Activated T-cell treated with anti-CD3 and anti-CD28 coated beads, Interleukin-2, amount 50 U/mL, for 48 hours (primary cell): ENCODE measurements at regions not wholly inside any gene's neighbourhood (a gene's known extent, or its start where the extent isn't known, plus 50 kb on each side); places are given as distances from the start of the nearest gene placed in this dataset.
"Not testable (repeated sequence)": the region's sequence is repeated elsewhere in the genome, so short reads cannot be mapped to it uniquely, and the experiment has no call there.

Source experiments
- DNase-seq, 2 experiments: peaks; one replicate each; pipeline ENCODE4 v3.0.0-alpha.2; 2020

DNA sequence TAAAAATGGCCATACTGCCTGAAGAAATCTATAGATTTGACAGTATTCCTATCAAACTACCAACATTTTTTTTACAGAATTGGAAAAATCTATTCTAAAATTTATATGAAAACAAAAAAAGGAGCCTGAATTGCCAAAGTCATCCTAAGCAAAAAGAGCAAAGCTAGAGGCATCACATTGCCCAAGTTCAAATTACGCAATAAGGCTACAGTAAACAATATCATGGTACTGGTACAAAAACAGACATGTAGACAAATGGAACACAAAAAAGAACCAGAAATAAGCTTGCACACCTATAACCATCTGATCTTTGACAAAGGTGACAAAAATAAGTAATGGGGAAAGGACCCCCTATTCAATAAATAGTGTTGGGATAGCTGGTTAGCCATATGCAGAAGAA lies 50.2 kb upstream of the THSD7B start:
- no peak for DNase-seq

DNA sequence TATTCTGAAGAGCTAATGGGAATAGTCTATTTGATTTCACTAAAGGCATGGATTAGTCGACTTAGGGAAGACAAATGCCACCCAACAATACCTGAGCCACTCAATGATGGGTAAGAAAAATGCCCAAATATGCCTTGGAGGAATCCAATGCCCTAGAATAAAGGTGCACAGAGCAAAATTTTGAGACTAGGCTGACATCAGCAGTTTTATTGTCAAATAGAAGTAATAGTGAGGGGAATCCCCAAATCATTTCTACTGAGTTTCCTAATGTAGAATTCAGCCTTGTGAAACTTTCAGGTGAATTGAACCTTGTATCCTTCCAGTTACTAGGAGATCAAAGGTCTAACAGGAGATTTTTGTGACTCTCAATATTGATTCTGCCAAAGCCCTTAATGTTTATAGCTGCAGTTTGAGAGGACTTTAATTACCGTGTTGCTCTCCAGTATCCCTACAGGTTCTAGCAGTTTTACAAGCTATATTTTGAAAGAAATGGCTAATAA lies 50.8 kb upstream of the THSD7B start:
- no peak for DNase-seq

DNA sequence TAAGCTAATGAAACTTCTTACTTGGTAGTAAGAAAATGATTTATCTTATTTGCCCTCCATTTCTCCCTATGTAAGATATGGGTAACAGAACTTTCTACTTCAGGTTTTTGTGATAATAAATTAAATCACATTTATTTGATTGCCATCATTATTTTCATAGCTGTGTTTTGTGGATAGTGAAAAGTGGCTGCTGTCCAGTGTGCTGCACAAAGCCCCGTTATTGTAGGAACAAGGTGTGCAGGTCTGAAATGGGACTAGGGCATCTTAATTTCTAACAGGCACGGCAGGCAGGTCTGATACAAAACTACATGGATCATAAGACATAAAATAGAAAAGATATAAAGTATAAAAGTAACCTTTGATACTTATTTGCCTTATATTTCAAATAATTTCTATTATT lies 51.6 kb upstream of the THSD7B start:
- no peak for DNase-seq

DNA sequence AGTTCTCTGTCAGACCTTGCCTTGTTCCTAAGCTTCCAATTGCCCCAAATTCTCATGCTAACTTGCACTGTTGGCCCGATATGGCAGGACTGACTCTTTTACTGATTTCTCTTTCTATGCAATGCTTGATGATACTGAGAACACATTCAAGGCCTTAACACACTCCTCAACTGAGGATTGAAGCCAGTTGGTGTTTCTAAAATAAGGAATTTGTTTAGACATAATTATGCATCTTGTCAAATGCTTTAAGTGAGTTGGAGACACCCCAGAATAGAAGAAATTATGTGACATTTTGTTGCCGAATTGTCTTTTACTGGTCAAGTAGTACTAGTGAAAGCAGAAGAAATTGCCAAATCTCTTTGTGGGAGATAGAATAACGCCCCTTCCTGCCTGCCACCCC lies 60.0 kb upstream of the THSD7B start:
- no peak for DNase-seq

DNA sequence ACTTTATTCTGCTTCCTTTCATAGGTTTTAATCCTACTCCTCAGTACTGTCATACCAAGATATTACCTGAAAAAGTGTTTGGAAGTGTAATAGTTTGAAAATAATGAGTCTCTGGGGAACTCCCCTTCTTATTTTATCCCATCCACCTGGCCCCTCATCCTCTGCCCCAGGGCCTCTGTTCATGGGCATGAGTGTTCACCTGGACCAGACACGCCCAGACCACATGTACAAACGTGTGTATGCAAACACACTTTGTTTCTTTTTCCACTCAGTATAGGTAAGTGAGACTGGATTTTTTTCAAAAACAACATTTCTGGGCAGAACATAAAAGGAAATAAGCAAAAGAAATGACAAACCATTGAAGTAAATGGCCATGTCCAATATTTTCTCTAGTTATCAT lies 62.1 kb upstream of the THSD7B start:
- DNase-seq, result no peak

DNA sequence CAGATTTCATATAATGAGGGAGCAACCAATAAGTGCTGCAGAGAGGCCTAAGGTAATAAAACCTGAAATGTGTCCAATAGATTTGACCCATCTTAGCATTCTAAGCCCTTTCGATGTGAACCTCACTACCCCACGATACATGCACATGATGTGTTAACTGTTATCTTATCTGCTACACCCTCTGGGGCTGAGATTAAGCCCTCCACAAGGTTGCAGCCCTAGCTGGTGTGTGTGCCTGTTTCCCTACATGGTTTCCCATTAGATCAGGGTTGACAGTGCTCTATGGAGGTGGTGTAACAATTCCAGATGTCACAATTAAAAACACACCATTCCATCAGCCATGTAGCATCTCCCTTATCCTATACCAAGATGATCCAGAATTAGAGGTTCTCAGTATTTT lies 68.9 kb upstream of the THSD7B start:
- DNase-seq, result no peak

DNA sequence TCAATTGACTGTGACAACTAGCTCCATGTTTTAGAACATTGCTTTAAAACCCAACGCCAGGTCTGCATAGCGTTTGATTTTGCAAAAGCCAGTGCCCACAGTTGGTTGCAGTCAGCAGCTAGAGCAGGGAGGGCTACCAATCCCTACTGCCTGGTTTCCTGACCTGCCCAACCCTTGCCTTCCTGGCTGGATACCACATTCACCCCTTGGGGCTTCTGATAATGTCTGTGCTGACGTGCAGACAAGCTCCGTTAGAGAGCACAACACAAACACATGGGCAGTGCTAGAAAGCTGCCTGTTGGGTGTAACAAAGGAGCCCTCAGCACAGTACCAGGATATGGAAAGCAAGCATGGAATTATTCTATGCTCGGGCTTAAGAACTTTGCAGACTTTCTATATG lies 71.4 kb upstream of the THSD7B start:
- no peak for DNase-seq

DNA sequence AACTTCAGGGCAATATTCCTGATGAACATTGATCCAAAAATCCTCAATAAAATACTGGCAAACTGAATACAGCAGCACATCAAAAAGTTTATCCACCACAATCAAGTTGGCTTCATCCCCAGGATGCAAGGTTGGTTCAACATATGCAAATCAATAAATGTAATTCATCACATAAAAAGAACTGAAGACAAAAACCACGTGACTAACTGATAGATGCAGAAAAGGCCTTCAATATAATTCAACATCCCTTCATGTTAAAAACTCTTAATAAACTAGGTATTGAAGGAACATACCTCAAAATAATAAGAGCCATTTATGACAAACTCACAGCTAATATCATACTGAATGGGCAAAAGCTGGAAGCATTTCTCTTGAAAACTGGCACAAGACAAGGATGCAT lies 85.3 kb upstream of the THSD7B start:
- DNase-seq, result not testable (repeated sequence)

DNA sequence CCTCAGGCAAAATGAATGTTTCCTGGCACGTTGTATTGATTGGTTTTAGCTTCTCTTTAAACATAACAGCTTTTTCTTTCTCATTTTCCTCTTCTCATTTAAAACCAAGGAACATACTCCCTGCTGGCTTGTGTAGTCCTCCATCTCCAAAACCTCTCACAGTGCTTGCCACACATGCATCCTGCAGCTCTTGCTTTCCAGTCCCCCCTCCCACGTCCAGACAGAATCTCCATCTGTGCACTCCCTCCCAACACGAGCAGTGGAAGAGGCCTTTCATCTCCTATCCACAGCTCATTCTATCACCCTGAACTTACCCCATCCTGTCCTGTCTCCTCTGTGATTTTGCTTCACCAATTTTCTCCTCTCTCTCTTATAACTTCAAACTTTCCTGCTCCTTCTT lies 99.6 kb upstream of the THSD7B start:
- no peak for DNase-seq

DNA sequence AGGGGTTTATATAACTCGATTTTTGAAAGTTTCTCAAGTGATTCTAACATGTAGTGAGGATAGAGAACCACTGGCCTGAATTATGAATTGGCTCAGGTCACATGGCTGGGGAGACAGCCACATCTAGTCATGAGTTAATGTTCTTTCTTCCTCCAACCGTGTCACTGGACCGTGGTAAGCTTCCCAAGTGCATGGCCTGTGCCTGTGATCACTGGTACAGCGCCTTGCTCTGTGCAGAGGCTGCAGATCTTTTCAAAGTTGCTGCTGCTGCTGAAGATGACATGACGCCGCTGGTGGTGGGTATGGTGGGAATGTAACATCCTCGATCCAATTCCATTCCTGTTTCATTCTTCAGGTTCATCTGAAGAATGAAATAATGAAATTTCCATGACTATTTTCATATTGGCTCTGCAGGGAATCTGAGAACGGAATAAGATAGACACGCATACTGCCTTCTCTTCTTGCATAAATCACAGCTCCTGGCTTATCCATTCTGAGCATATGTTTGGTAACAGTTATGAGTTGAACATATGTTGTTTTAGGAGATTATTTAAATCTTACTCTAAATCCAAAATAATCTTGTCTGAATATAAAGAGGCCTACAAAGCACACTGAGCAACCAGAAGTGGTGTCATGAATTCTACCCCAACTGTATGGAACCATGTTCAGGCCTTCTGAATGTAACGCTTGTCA lies 100.5 kb upstream of the THSD7B start:
- DNase-seq, result no peak

DNA sequence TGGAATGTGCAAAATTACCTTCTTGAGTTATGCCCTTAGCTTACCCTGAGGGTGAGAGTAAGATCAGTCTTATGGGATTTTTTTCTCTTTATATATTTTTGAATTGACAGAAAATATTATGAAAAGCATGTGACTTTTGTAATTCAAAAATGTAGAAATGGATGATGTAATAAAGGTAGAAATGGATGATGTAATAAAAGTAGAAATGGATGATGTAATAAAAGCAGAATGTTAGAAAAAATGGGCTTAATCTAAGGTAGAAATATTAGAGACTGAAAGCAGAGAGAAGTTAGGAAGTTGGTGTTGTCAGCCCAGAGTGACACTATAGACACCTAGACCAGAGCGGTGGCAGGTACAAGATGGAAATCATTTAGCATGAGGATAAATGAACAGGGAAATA lies 107.1 kb upstream of the THSD7B start:
- no peak for DNase-seq

DNA sequence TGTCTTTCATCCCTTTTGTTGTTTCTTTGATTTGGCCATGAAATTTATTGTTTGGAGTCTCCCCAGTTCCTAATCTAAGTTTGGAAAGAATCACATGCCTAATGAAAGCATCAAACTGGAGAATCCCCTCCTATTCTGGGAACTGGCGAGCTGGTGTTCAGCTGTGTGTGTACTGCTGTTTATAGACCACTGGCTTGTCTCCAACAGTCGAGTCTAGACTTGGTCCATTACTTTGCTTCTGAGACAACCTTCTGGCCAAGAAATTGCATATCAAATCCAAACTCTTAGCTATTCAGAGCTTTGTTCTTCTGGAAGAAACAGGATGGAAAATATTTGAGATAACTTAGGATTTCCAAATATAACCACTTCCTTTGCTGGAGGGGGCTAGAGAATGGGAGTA lies 111.5 kb upstream of the THSD7B start:
- no peak for DNase-seq

DNA sequence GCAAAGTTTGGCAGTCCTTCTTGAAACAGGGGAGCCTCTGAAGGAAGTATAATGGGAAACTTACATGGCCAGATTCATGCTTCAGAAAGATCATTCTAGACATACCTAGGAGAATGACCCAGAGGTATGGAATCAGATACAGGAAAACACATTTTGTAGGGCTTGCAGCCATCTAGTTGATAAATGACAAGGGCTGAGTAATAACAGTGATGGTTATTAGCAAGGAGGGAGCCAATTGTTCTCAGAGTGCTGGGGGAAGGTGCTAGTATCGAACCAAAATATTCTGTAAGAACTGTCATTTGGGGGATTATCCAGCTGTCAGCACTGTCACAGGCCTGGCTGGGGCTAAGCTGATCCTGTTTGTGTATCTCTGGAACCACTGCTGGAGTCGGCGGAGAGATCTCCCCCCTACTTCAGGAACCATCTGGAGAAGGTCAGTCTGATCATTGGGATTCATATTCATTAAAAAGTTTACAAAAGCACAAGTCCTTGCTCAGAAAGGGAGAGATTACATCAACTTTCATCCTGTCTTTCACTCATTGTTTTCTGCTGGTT lies 113.8 kb upstream of the THSD7B start:
- DNase-seq, result no peak

DNA sequence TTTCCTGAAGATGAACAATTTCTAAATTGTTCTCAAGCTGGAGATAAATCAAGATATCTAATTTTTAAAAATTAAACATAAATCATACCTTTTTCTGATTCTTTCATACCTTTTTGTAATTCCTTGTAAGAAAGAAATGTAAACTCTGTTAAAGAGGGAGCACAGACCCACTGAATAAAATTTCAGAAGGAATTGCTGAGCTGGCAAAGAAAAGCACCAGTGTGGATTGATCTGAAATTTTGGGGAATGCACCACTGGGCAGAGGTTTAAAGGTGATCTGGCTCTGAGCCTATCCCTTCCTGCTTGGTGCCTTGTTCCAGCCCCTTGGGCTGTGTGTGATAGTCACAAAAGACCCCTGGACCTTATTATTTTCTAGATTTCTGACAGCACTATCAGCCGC lies 118.3 kb upstream of the THSD7B start:
- DNase-seq, result no peak

DNA sequence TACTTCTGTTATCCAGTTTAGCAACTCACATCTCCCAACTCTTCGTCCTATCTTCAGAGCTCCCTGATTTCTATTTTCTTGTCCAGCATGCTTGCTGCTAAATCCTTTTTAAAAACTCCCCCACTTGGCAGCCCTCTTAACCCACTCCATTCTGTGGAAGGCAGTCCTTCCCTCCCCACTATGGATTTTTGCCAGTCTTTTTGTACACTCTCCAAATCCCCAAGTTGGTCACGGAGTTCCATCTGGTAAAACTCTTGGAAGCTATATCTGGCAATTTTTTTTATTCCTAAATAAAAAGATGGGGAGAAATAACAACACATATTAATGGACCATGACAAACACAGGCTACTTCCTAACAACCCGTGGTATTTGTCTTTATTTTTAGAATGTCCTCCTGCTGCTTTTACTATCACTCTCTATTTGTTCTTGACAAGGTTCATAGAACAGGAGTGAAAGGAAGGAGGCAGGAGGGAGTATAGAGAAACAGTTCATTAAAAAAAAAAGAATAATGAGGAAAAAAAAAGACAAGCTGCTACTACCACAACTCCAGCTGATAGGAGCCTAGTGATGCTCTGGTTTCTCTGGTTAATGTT lies 120.0 kb upstream of the THSD7B start:
- DNase-seq, result no peak

DNA sequence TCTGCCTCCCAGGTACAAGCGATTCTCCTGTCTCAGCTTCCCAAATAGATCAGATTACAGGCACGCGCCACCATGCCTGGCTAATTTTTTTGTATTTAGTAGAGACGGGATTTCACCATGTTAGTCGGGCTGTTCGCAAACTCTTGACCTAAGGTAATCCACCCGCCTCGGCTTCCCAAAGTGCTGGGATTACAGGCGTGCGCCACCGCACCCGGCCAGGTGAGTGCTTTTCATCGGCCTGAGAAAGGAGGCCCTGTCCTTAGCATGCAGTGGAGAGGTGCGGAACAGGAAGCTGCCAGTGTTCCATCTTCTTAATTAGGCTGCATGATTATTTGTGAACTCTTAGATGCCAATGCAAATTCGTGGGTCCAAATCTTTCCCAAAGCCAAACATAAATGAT lies 125.7 kb upstream of the THSD7B start:
- no peak for DNase-seq

DNA sequence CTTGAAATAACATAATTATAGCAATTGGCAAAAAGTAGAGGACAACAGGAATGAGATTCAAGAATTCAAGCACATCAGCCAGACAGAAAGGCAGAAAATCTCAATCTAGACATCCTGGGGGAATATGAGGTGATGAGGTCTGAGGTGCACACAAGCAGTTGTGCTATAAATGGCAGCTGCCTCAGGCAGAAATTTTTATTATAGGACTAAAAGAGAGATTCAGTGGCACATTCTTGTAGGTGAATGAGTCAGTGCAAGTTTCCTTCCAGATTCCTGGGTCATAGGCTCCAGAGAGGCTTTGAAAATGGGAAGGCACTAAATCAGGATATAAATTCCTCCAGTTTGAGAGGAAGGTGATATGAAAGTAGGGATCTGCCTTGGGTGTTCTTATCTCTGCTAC lies 127.2 kb upstream of the THSD7B start:
- DNase-seq, result no peak

DNA sequence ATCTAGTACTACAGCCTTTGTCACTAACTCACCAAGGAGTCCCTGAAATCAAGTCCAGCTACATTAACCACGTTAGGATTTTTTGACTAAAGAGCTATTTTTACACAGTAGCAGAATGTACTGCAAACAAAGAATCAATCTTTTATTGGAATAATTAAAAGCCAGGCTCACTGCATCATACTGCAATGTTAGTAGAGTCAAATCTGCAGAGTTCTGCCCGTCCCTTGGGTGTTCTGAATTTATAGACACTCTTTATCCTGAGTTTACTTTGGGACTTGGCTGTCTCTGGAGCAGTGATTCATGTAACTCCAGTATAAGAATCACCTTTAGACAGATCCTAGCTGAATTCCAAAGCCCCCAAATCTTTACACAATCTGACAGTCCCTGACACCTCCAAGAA lies 127.9 kb upstream of the THSD7B start:
- no peak for DNase-seq

DNA sequence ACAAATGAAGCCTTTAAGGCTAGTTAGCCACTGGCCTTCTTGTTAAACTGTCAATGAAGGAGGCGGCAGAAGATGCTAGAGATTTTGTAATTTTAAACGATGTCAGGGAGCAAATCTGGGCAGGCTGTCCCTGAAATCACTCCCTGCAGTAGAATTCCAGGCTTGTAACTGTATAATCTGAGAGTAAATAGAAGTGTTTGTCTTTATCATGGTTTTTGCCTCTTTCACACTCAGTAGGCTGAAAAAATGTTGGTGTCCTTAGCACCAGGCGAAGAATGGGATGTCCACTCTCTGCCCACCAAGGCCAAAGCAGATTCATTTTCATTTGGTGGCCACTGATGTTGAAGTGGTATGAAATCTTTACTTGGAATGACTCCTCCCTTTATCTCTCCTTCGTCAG lies 136.9 kb upstream of the THSD7B start:
- no peak for DNase-seq

DNA sequence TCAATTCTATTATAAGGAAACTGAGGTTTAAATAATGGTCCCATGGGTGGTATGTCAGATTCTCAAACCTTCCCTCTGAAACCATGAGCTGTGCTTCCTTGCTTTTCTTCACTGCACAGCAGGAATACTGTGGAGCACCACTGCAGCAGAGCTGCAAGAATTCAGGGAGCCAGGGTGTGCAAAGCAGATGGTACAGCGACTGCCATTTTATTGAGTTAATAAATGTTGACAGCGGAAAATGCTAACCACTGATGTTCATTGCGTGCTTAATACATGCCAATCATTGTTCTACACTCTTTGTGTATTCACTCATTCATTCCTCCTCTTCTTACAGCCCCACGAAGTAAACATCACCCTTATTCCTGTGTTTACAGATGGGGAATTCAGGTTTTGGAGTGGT lies 152.2 kb upstream of the THSD7B start:
- DNase-seq, result no peak

DNA sequence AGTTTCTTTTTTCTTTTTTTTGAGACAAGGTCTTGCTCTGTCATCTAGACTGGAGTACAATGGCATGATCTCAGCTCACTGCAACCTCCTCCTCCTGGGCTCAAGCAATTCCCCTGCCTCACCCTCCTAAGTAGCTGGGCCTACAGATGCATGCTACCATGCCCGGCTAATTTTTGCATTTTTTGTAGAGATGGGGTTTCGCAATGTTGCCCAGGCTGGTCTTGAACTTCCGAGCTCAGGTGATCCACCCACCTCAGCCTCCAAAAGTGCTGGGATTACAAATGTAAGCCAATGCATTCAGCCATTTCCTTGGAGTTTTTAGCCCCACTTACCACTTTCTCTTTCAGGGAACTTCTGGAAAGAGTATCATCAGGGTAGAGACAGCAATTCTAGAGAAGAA lies 153.3 kb upstream of the THSD7B start:
- no peak for DNase-seq

DNA sequence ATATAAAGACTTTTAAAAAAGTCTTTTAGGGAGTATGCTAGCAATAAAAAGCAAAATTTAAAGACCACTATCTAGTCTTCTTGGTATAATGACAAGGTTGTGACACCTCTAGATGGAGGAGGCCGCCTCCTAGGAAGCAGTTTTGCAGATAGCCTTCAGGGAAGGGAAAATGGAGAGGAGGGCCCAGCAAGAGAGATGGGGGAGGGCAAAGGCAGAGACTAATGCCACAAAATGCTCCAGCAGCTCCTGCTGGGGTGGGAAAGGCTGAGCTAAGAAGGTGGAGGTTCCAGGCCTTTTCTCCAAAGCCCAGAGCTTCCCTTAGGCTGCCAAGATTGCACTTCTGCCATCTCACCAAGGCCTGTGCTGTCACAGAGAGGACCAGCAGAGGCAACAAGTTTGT lies 153.9 kb upstream of the THSD7B start:
- no peak for DNase-seq

DNA sequence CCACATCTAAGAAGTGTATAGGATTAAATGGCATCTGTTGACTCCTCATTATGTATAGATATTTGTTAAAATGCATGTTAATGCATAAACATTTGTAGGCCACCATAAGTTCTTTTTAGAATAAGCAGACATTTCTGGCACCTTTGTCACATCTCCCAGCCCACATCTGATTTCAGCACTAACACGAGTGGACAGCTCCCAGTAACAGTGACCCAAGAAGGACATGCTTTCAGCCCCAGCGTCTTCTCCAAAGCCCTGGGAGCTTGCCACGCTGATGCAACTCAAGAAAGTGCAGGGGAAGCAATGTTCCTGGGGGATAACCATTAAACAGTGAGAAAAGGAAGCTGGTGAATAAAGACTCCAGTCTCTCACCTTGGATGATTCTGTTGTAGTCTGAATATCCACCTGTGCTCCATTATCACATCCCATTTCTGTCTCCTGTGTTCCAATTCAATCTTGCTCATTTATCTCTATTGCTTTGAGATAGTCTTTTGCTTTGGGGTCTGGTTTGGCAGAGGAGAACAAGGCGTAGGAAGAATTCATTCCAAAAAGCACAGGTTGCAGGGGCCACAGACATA lies 182.6 kb upstream of the THSD7B start:
- DNase-seq, result peak; percentile 20 to 26

DNA sequence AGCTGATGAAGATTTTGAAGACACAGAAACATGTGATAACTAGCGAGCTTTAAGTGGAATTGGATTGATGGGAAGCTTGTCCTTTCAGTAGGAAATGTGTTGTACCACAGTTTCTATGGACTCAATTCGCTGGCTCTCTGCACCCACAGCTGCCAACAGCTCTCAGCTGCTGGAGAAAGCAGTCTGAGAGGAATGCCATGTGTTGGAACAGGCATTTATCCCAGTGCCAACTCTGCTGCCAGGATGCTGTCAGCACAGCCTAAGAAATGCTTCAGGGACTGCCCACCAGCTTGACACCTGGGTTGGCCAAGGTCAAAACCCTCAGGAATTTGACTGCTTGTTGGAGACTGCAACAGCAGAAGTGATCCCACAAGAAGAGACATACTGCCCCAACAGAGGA lies 193.0 kb upstream of the THSD7B start:
- DNase-seq, result no peak
